Smooth muscle cell (in vitro differentiated cells): ENCODE measurements at regions not wholly inside any gene's neighbourhood (a gene's known extent, or its start where the extent isn't known, plus 50 kb on each side); places are given as distances from the start of the nearest gene placed in this dataset.
A peak's percentile ranks its signal among the peaks of the same experiment; 100 is the strongest.

Experiments used
- DNase-seq: peaks from one replicate; lab custom pipeline; 2025; ENCODE audit not compliant: unreplicated experiment; lab: John Stamatoyannopoulos, UW
- H2AFZ ChIP-seq: fragments of 200-600 bp; sonication (generic); 2 replicates; pipeline ENCODE4 v1.6.0; 2016; ENCODE audit warnings: antibody characterized with exemption, low read depth, mild to moderate bottlenecking
- H3F3A ChIP-seq: fragments of 200-600 bp; sonication (generic); 2 replicates; pipeline ENCODE4 v1.6.0; 2017; ENCODE audit warnings: antibody characterized with exemption, low read depth
- H3K27ac ChIP-seq: fragments of 200-600 bp; sonication (generic); 2 replicates; pipeline ENCODE4 v1.5.1; 2016; ENCODE audit warnings: low read depth, mild to moderate bottlenecking
- H3K27me3 ChIP-seq: fragments of 200-600 bp; sonication (generic); 2 replicates; pipeline ENCODE4 v1.6.1; 2016; ENCODE audit warnings: low read depth, mild to moderate bottlenecking
- H3K36me3 ChIP-seq: fragments of 200-600 bp; sonication (generic); 2 replicates; pipeline ENCODE4 v1.5.1; 2016; ENCODE audit warnings: low read depth
- H3K4me1 ChIP-seq: fragments of 200-600 bp; sonication (generic); 2 replicates; pipeline ENCODE4 v1.5.1; 2016; ENCODE audit warnings: low read depth
- H3K4me2 ChIP-seq: fragments of 200-600 bp; sonication (generic); 2 replicates; pipeline ENCODE4 v1.6.0; 2016; ENCODE audit warnings: mild to moderate bottlenecking
- H3K4me3 ChIP-seq: fragments of 200-600 bp; sonication (generic); 2 replicates; pipeline ENCODE4 v1.5.1; 2016; ENCODE audit warnings: mild to moderate bottlenecking
- H3K79me2 ChIP-seq: fragments of 200-600 bp; sonication (generic); 2 replicates; pipeline ENCODE4 v1.6.0; 2016; ENCODE audit warnings: low read depth, mild to moderate bottlenecking
- H3K9ac ChIP-seq: fragments of 200-600 bp; sonication (generic); 2 replicates; pipeline ENCODE4 v1.6.0; 2016; ENCODE audit warnings: low read depth
- H3K9me3 ChIP-seq: fragments of 200-600 bp; sonication (generic); replicated peaks from 2 replicates; pipeline ENCODE4 v1.5.1; 2016; ENCODE audit warnings: low read depth
- H4K20me1 ChIP-seq: fragments of 200-600 bp; sonication (generic); 2 replicates; pipeline ENCODE4 v1.6.0; 2016; ENCODE audit warnings: low read depth
- WGBS: methylation state at CpG from one replicate; pipeline ENCODE4 v1.1.7; 2016; ENCODE audit warnings: low lambda C conversion rate; 5-methylcytosine and 5-hydroxymethylcytosine counted together
- TF ChIP-seq, protein P1 (sequence below): fragments of 200-600 bp; sonication (generic); IDR thresholded peaks from 2 replicates; pipeline ENCODE4 v1.5.1; 2017; ENCODE audit warnings: borderline replicate concordance, mild to moderate bottlenecking, antibody characterized with exemption; ENCODE audit not compliant: insufficient read depth, poor library complexity, severe bottlenecking

- 61% methylated on average over 9 of the region's 9 CpGs for WGBS
- H3K4me1 ChIP-seq, result peaks cover 20% of the 10 kb centered on the region
- DNase-seq, result no peak
- peak overlapping the region; percentile 35 for H3K4me2 ChIP-seq
- no peaks in the 10 kb centered on the region for H3K27me3 ChIP-seq
- no peak overlapping the region for H3K4me3 ChIP-seq
- no peaks in the 10 kb centered on the region for H3K9me3 ChIP-seq
- H3F3A ChIP-seq, result no peaks in the 10 kb centered on the region
- no peak overlapping the region for H3K9ac ChIP-seq
- H3K36me3 ChIP-seq, result no peaks in the 10 kb centered on the region
- H2AFZ ChIP-seq, result peak overlapping the region; percentile 59
- no peaks in the 10 kb centered on the region for H4K20me1 ChIP-seq
- H3K79me2 ChIP-seq, result no peaks in the 10 kb centered on the region
- no peak overlapping the region for H3K27ac ChIP-seq
- TF ChIP-seq, protein P1, sequence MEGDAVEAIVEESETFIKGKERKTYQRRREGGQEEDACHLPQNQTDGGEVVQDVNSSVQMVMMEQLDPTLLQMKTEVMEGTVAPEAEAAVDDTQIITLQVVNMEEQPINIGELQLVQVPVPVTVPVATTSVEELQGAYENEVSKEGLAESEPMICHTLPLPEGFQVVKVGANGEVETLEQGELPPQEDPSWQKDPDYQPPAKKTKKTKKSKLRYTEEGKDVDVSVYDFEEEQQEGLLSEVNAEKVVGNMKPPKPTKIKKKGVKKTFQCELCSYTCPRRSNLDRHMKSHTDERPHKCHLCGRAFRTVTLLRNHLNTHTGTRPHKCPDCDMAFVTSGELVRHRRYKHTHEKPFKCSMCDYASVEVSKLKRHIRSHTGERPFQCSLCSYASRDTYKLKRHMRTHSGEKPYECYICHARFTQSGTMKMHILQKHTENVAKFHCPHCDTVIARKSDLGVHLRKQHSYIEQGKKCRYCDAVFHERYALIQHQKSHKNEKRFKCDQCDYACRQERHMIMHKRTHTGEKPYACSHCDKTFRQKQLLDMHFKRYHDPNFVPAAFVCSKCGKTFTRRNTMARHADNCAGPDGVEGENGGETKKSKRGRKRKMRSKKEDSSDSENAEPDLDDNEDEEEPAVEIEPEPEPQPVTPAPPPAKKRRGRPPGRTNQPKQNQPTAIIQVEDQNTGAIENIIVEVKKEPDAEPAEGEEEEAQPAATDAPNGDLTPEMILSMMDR, result no peak
These were observed 211.0 kb upstream of the RAB4A start for GRCh38 chr1:229059671-229060539.

- no peaks in the 10 kb centered on the region for H3K27me3 ChIP-seq
- H3F3A ChIP-seq, result no peaks in the 10 kb centered on the region
- no peak overlapping the region for H3K27ac ChIP-seq
- H3K9ac ChIP-seq, result no peak overlapping the region
- H3K79me2 ChIP-seq, result no peaks in the 10 kb centered on the region
- H3K36me3 ChIP-seq, result no peaks in the 10 kb centered on the region
- no peaks in the 10 kb centered on the region for H3K9me3 ChIP-seq
- peaks cover 20% of the 10 kb centered on the region for H3K4me1 ChIP-seq
- TF ChIP-seq, protein P1, result no peak
- no peak overlapping the region for H2AFZ ChIP-seq
- no peak for DNase-seq
- H3K4me3 ChIP-seq, result no peak overlapping the region
- H4K20me1 ChIP-seq, result no peaks in the 10 kb centered on the region
- H3K4me2 ChIP-seq, result no peak overlapping the region
- WGBS, result 98% methylated on average over 5 of the region's 5 CpGs
These were observed 208.8 kb upstream of the RAB4A start for GRCh38 chr1:229062135-229062534.

- H3F3A ChIP-seq, result no peaks in the 10 kb centered on the region
- TF ChIP-seq, protein P1, result no peak
- no peak overlapping the region for H2AFZ ChIP-seq
- no peak overlapping the region for H3K4me3 ChIP-seq
- no peak for DNase-seq
- no peaks in the 10 kb centered on the region for H3K36me3 ChIP-seq
- H3K27me3 ChIP-seq, result no peaks in the 10 kb centered on the region
- no peak overlapping the region for H3K4me2 ChIP-seq
- no peak overlapping the region for H3K27ac ChIP-seq
- peaks cover 20% of the 10 kb centered on the region for H3K4me1 ChIP-seq
- no peaks in the 10 kb centered on the region for H3K79me2 ChIP-seq
- 94% methylated on average over 5 of the region's 5 CpGs for WGBS
- no peaks in the 10 kb centered on the region for H3K9me3 ChIP-seq
- no peaks in the 10 kb centered on the region for H4K20me1 ChIP-seq
- H3K9ac ChIP-seq, result no peak overlapping the region
These were observed 207.6 kb upstream of the RAB4A start for GRCh38 chr1:229063154-229063773.
